HCT116 (cell line): ENCODE measurements at regions not wholly inside any gene's neighbourhood (a gene's known extent, or its start where the extent isn't known, plus 50 kb on each side); places are given as distances from the start of the nearest gene placed in this dataset.

Experiments
- ATAC-seq: fragments of 200-7000 bp; cut with Tn5 transposase; 2 replicates; pipeline ENCODE4 v1.9.1; 2020; ENCODE audit warnings: mild to moderate bottlenecking, moderate library complexity
- BruUV-seq: library from RNA; stranded (reverse); fragments of 400-500 nt; replicated peaks from 2 replicates; lab custom pipeline; 2021; lab: Mats Ljungman, UMichigan
- CTCF ChIA-PET: fragments of 300-600 bp; sonication (Branson Sonifier 250); formaldehyde crosslinking; loops from one replicate; lab custom pipeline; 2021; ENCODE audit warnings: antibody characterized with exemption; lab: Charles Lee
- POLR2A ChIA-PET: fragments of 300-600, 350-600 bp; sonication (Branson Sonifier 250); formaldehyde crosslinking; loops from one replicate; lab custom pipeline; 2021; ENCODE audit warnings: antibody characterized with exemption; lab: Charles Lee
- RAD21 ChIA-PET, 2 experiments: fragments of 300-600 bp; sonication (Branson Sonifier 250); formaldehyde crosslinking; loops; one replicate each; lab custom pipeline; 2023; ENCODE audit warnings: low total read pairs in 2 of 2; ENCODE audit not compliant: uncharacterized antibody in 2 of 2, unreplicated experiment in 2 of 2, low non-redundant PET in 1 of 2; lab: Charles Lee
- DNase-seq: peaks from one replicate; pipeline ENCODE4 v3.0.0-alpha.2; 2010; ENCODE audit warnings: low read depth, low spot score
- H2AFZ ChIP-seq: fragments of 200-600 bp; shearing (Covaris generic), sonication (generic); 2 replicates; pipeline ENCODE4 v1.6.1; 2017; ENCODE audit warnings: low read depth, mixed run types, mixed read lengths, antibody characterized with exemption, low read length; ENCODE audit not compliant: poor library complexity, severe bottlenecking
- H3K27ac ChIP-seq: 2 replicates; pipeline ENCODE4 v1.5.1; 2012; ENCODE audit warnings: low read depth, low read length
- H3K27me3 ChIP-seq: fragments of 200-600 bp; sonication (generic); 2 replicates; pipeline ENCODE4 v1.6.1; 2016; ENCODE audit warnings: mixed run types, low read length, mixed read lengths; ENCODE audit not compliant: insufficient read depth
- H3K36me3 ChIP-seq, 2 experiments: fragments of 200-500 bp in 1 of 2; fragments of 200-600 bp in 1 of 2; sonication (Bioruptor generic) in 1 of 2; sonication (generic) in 1 of 2; 2 replicates each; pipeline versions ENCODE4 v1.5.1 to v1.6.1; 2014 to 2016; ENCODE audit warnings: low read length in 2 of 2, inconsistent platforms in 1 of 2, mixed read lengths in 1 of 2, mixed run types in 1 of 2; ENCODE audit not compliant: insufficient read depth in 2 of 2, control insufficient read depth in 1 of 2
- H3K4me1 ChIP-seq, 2 experiments: fragments of 200-600 bp in 1 of 2; sonication (generic) in 1 of 2; 2 replicates each; pipeline versions ENCODE4 v1.5.1 to v1.6.1; 2012 to 2017; ENCODE audit warnings: low read length in 2 of 2, inconsistent platforms in 1 of 2, mild to moderate bottlenecking in 1 of 2, mixed read lengths in 1 of 2, mixed run types in 1 of 2, moderate library complexity in 1 of 2; ENCODE audit not compliant: insufficient read depth in 2 of 2, control insufficient read depth in 1 of 2
- H3K4me2 ChIP-seq: fragments of 200-600 bp; sonication (generic); 2 replicates; pipeline ENCODE4 v1.6.1; 2017; ENCODE audit warnings: mixed run types, low read length, mixed read lengths
- H3K4me3 ChIP-seq, 2 experiments: fragments of 200-600 bp in 1 of 2; sonication (generic) in 1 of 2; replicated peaks in 1 of 2; 2 replicates each; pipeline ENCODE4 v1.5.1; 2011 to 2016; ENCODE audit warnings: low read length in 2 of 2, control low read depth in 1 of 2, low read depth in 1 of 2, mild to moderate bottlenecking in 1 of 2, mixed read lengths in 1 of 2, mixed run types in 1 of 2
- H3K79me2 ChIP-seq: fragments of 200-600 bp; sonication (generic); 2 replicates; pipeline ENCODE4 v1.6.1; 2017; ENCODE audit warnings: mild to moderate bottlenecking, mixed run types, low read length, moderate library complexity, mixed read lengths; ENCODE audit not compliant: insufficient read depth
- H3K9ac ChIP-seq: fragments of 200-600 bp; sonication (generic); 2 replicates; pipeline ENCODE4 v1.6.1; 2016; ENCODE audit warnings: low read length, mixed read lengths
- H3K9me2 ChIP-seq: fragments of 200-600 bp; sonication (generic), shearing (Covaris generic); 2 replicates; pipeline ENCODE4 v1.6.1; 2017; ENCODE audit warnings: mixed run types, mild to moderate bottlenecking, moderate library complexity; ENCODE audit not compliant: insufficient read depth
- H3K9me3 ChIP-seq, 2 experiments: fragments of 200-500 bp in 1 of 2; fragments of 200-600 bp in 1 of 2; sonication (Bioruptor generic) in 1 of 2; sonication (generic) in 1 of 2; 2 replicates each; pipeline ENCODE4 v1.6.1; 2014 to 2017; ENCODE audit warnings: low read length in 2 of 2, mixed read lengths in 2 of 2, inconsistent platforms in 1 of 2, low read depth in 1 of 2, mild to moderate bottlenecking in 1 of 2, mixed run types in 1 of 2, moderate library complexity in 1 of 2; ENCODE audit not compliant: control insufficient read depth in 1 of 2, insufficient read depth in 1 of 2
- H4K20me1 ChIP-seq: fragments of 200-600 bp; sonication (generic), shearing (Covaris generic); 2 replicates; pipeline ENCODE4 v1.6.1; 2017; ENCODE audit warnings: mixed run types, mild to moderate bottlenecking, moderate library complexity; ENCODE audit not compliant: insufficient read depth
- CBX3 ChIP-seq: IDR thresholded peaks from 2 replicates; pipeline ENCODE4 v1.6.1; 2012; ENCODE audit warnings: low read depth
- CEBPB ChIP-seq: IDR thresholded peaks from 2 replicates; pipeline ENCODE4 v1.6.1; 2012; ENCODE audit warnings: low read depth
- EGR1 ChIP-seq: IDR thresholded peaks from 2 replicates; pipeline ENCODE4 v1.6.1; 2012; ENCODE audit warnings: low read depth
- ELF1 ChIP-seq: IDR thresholded peaks from 2 replicates; pipeline ENCODE4 v1.6.1; 2012; ENCODE audit warnings: low read depth, borderline replicate concordance
- EZH2phosphoT487 ChIP-seq: fragments of 200-600 bp; IDR thresholded peaks from 2 replicates; pipeline ENCODE4 v1.6.1; 2018; ENCODE audit warnings: antibody characterized with exemption, borderline replicate concordance
- FOSL1 ChIP-seq: IDR thresholded peaks from 2 replicates; pipeline ENCODE4 v1.6.1; 2012; ENCODE audit warnings: low read depth
- JUND ChIP-seq: IDR thresholded peaks from 2 replicates; pipeline ENCODE4 v1.6.1; 2012
- MAX ChIP-seq: IDR thresholded peaks from 2 replicates; pipeline ENCODE4 v1.6.1; 2012
- RAD21 ChIP-seq: IDR thresholded peaks from 2 replicates; pipeline ENCODE4 v1.6.1; 2012; ENCODE audit warnings: low read depth, mild to moderate bottlenecking
- SP1 ChIP-seq: IDR thresholded peaks from 2 replicates; pipeline ENCODE4 v1.6.1; 2012; ENCODE audit warnings: low read depth
- SRF ChIP-seq: IDR thresholded peaks from 2 replicates; pipeline ENCODE4 v1.6.1; 2012; ENCODE audit warnings: low read depth
- TCF7L2 ChIP-seq: IDR thresholded peaks from 2 replicates; pipeline ENCODE4 v1.7.0; 2011; ENCODE audit warnings: borderline replicate concordance, inconsistent platforms; ENCODE audit not compliant: insufficient read depth, insufficient read length; ENCODE audit errors: extremely low read depth
- YY1 ChIP-seq: IDR thresholded peaks from 2 replicates; pipeline ENCODE4 v1.6.1; 2011; ENCODE audit warnings: low read length, low read depth, moderate library complexity, mild to moderate bottlenecking; ENCODE audit not compliant: insufficient replicate concordance; ENCODE audit errors: extremely low read depth
- ZBTB33 ChIP-seq: IDR thresholded peaks from 2 replicates; pipeline ENCODE4 v1.6.1; 2011; ENCODE audit warnings: mild to moderate bottlenecking, low read length, moderate library complexity; ENCODE audit not compliant: insufficient replicate concordance; ENCODE audit errors: extremely low read depth
- ZFX ChIP-seq: fragments of 450-650 bp; IDR thresholded peaks from 2 replicates; pipeline ENCODE4 v1.6.1; 2017
- ZNF274 ChIP-seq: fragments of 200-500 bp; sonication (Bioruptor generic); IDR thresholded peaks from 2 replicates; pipeline ENCODE4 v1.6.1; 2014; ENCODE audit warnings: mild to moderate bottlenecking, low read depth, low read length, inconsistent platforms
- intact Hi-C: fragments of 100-400 bp; cut with micrococcal nuclease; formaldehyde crosslinking; loops from 2 replicates; pipeline ENCODE4 v1.10.0; 2022
- TF ChIP-seq, protein P1 (sequence below): IDR thresholded peaks from 2 replicates; pipeline ENCODE4 v1.6.1; 2012; ENCODE audit warnings: low read depth

GRCh38 chr4:187811591-187811990 lies 184.0 kb upstream of the ZFP42 start:
- H3K27me3 ChIP-seq, result no peaks in the 10 kb centered on the region
- H3K9me2 ChIP-seq, result no peaks in the 10 kb centered on the region
- no peak overlapping the region for H3K4me2 ChIP-seq
- no peak overlapping the region for H3K4me3 ChIP-seq
- TF ChIP-seq YY1 (no peak), TCF7L2 (no peak), JUND (no peak), ELF1 (no peak), ZFX (no peak), CBX3 (no peak), SRF (no peak), CEBPB (no peak), MAX (no peak), EGR1 (no peak), SP1 (no peak), ZNF274 (no peak), FOSL1 (no peak), RAD21 (no peak), EZH2phosphoT487 (no peak), ZBTB33 (no peak)
- TF ChIP-seq, protein P1, sequence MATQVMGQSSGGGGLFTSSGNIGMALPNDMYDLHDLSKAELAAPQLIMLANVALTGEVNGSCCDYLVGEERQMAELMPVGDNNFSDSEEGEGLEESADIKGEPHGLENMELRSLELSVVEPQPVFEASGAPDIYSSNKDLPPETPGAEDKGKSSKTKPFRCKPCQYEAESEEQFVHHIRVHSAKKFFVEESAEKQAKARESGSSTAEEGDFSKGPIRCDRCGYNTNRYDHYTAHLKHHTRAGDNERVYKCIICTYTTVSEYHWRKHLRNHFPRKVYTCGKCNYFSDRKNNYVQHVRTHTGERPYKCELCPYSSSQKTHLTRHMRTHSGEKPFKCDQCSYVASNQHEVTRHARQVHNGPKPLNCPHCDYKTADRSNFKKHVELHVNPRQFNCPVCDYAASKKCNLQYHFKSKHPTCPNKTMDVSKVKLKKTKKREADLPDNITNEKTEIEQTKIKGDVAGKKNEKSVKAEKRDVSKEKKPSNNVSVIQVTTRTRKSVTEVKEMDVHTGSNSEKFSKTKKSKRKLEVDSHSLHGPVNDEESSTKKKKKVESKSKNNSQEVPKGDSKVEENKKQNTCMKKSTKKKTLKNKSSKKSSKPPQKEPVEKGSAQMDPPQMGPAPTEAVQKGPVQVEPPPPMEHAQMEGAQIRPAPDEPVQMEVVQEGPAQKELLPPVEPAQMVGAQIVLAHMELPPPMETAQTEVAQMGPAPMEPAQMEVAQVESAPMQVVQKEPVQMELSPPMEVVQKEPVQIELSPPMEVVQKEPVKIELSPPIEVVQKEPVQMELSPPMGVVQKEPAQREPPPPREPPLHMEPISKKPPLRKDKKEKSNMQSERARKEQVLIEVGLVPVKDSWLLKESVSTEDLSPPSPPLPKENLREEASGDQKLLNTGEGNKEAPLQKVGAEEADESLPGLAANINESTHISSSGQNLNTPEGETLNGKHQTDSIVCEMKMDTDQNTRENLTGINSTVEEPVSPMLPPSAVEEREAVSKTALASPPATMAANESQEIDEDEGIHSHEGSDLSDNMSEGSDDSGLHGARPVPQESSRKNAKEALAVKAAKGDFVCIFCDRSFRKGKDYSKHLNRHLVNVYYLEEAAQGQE, result no peak
- no peak overlapping the region for H3K9ac ChIP-seq
- H4K20me1 ChIP-seq, result no peaks in the 10 kb centered on the region
- BruUV-seq, result no TSS peak
- H3K4me1 ChIP-seq, result no peaks in the 10 kb centered on the region
- DNase-seq, result no peak
- RAD21 ChIA-PET, result no interaction called here
- ATAC-seq, result no peak
- POLR2A ChIA-PET, result no interaction called here
- no peaks in the 10 kb centered on the region for H3K36me3 ChIP-seq
- CTCF ChIA-PET, result no interaction called here
- H3K27ac ChIP-seq, result no peak overlapping the region
- no peaks in the 10 kb centered on the region for H3K9me3 ChIP-seq
- intact Hi-C loops, result no loop called here
- no peak overlapping the region for H2AFZ ChIP-seq
- H3K79me2 ChIP-seq, result no peaks in the 10 kb centered on the region
